ENCODE measurements at regions not wholly inside any gene's neighbourhood (a gene's known extent, or its start where the extent isn't known, plus 50 kb on each side); places are given as distances from the start of the nearest gene placed in this dataset.
"Not testable (repeated sequence)": the region's sequence is repeated elsewhere in the genome, so short reads cannot be mapped to it uniquely, and the experiment has no call there.

GRCh38 chr9:108803428-108804065 is 52.2 kb downstream of the ACTL7B start:
- DNase-seq, result no peak

- DNase-seq, result no peak
Measured at GRCh38 chr9:108802967-108803366, 52.8 kb downstream of the ACTL7B start.

GRCh38 chr9:108801949-108802348 is 53.8 kb downstream of the ACTL7B start:
- no peak for DNase-seq

GRCh38 chr9:108800632-108801099 is 55.1 kb downstream of the ACTL7B start:
- no peak for DNase-seq

- no peak for DNase-seq
Measured at GRCh38 chr9:108793573-108793972, 62.2 kb downstream of the ACTL7B start.

- no peak for DNase-seq
Measured at GRCh38 chr9:108789742-108790141, 66.0 kb downstream of the ACTL7B start.

GRCh38 chr9:108787690-108788048 is 68.1 kb downstream of the ACTL7B start:
- no peak for DNase-seq

GRCh38 chr9:108786901-108787689 is 68.7 kb downstream of the ACTL7B start:
- no peak for DNase-seq

GRCh38 chr9:108786322-108786721 is 69.5 kb downstream of the ACTL7B start:
- DNase-seq, result no peak

GRCh38 chr9:108784998-108785397 is 70.8 kb downstream of the ACTL7B start:
- no peak for DNase-seq

GRCh38 chr9:108783731-108784495 is 71.9 kb downstream of the ACTL7B start:
- DNase-seq, result no peak

- DNase-seq, result no peak
Measured at GRCh38 chr9:108783326-108783725, 72.5 kb downstream of the ACTL7B start.

- DNase-seq, result no peak
Measured at GRCh38 chr9:108780942-108781734, 74.6 kb downstream of the ACTL7B start.

GRCh38 chr9:108779551-108780325 is 76.0 kb downstream of the ACTL7B start:
- no peak for DNase-seq

GRCh38 chr9:108776920-108777639 is 78.7 kb downstream of the ACTL7B start:
- no peak for DNase-seq

- DNase-seq, result no peak
Measured at GRCh38 chr9:108775901-108776306, 79.9 kb downstream of the ACTL7B start.

GRCh38 chr9:108774088-108774487 is 81.7 kb downstream of the ACTL7B start:
- not testable (repeated sequence) for DNase-seq

- no peak for DNase-seq
Measured at GRCh38 chr9:108772301-108772894, 83.4 kb downstream of the ACTL7B start.

- DNase-seq, result no peak
Measured at GRCh38 chr9:108768744-108769143, 87.0 kb downstream of the ACTL7B start.

GRCh38 chr9:108766626-108767161 is 89.1 kb downstream of the ACTL7B start:
- no peak for DNase-seq

GRCh38 chr9:108765265-108765664 is 90.5 kb downstream of the ACTL7B start:
- no peak for DNase-seq

Measured in NCI-H2107 (cell line).